ENCODE measurements at regions not wholly inside any gene's neighbourhood (a gene's known extent, or its start where the extent isn't known, plus 50 kb on each side); places are given as distances from the start of the nearest gene placed in this dataset.

DNA sequence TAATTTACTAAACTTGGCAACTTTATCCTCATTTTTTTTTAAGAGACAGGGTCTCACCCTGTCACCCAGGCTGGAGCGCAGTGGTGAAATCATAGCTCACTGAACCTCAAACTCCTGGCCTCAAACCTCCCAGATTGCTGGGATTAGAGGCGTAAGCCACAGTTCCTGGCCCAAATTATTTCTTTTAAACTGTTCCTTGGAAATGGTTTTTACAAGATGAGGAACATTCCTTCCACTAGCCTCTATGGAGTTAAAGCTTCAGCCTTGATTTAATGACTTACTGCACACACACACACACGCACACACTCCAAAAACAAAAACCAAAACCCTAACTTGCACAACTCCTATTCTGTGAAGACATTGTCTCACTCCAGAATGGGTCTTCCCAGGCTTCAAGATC lies 77.2 kb upstream of the TARS1 start:
- POLR2A ChIA-PET, result no interaction called here
- no peak overlapping the region for H3K4me3 ChIP-seq (ENCODE audit: low read length)
- CTCF ChIA-PET, result no interaction called here
- intact Hi-C loops (cut with DNase I, micrococcal nuclease), result no loop called here
- Mint-ChIP-seq H3K27ac (no peak overlapping the region), H3K4me1 (ENCODE audit: low read depth) (peaks cover 6% of the 10 kb centered on the region), H3K9me3 (peaks cover 4% of the 10 kb centered on the region), H3K36me3 (ENCODE audit: low read depth) (no peaks in the 10 kb centered on the region), H3K27me3 (peaks cover 4% of the 10 kb centered on the region), H3K4me3 (no peak overlapping the region)
- H3K4me1 ChIP-seq (ENCODE audit: insufficient read depth, low read length), result no peaks in the 10 kb centered on the region
- ATAC-seq (ENCODE audit: poor library complexity), result no peak
- H3K9me3 ChIP-seq (ENCODE audit: control insufficient read depth in 1 of 2, insufficient read depth in 1 of 2, low read length in 2 of 2), result peaks cover 0 to 6% of the 10 kb centered on the region in 2 experiments
- no peak for DNase-seq
- no peaks in the 10 kb centered on the region for H3K27me3 ChIP-seq (ENCODE audit: control insufficient read depth in 1 of 2, insufficient read depth in 2 of 2, low read length in 2 of 2)
- no peaks in the 10 kb centered on the region for H3K36me3 ChIP-seq (ENCODE audit: insufficient read depth, low read length)
- TF ChIP-seq, protein P1, sequence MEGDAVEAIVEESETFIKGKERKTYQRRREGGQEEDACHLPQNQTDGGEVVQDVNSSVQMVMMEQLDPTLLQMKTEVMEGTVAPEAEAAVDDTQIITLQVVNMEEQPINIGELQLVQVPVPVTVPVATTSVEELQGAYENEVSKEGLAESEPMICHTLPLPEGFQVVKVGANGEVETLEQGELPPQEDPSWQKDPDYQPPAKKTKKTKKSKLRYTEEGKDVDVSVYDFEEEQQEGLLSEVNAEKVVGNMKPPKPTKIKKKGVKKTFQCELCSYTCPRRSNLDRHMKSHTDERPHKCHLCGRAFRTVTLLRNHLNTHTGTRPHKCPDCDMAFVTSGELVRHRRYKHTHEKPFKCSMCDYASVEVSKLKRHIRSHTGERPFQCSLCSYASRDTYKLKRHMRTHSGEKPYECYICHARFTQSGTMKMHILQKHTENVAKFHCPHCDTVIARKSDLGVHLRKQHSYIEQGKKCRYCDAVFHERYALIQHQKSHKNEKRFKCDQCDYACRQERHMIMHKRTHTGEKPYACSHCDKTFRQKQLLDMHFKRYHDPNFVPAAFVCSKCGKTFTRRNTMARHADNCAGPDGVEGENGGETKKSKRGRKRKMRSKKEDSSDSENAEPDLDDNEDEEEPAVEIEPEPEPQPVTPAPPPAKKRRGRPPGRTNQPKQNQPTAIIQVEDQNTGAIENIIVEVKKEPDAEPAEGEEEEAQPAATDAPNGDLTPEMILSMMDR (IDR thresholded peaks at IDR 0.05), result no peak
- no peak overlapping the region for H3K27ac ChIP-seq (ENCODE audit: low read depth in 1 of 2, low read length in 2 of 2)

DNA sequence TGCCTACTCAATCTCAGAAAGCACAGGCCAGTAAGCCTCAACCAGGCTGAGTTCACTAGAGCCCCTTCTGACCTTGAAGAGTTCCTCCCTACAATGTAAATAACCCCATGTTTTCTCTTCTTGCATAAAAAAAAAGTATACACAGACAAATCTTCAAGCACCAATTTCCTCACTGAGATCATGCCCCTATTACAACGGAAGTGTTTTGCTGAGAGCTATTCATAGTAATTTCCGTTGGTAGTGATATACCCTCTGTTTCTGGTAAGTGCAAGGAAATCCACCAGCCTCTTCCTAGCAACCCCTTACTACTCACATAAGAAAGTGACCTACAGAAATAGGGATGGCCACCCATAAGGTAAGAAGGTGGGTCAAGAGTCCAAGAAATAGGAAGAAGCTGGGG lies 76.4 kb upstream of the TARS1 start:
- Histone ChIP-seq H3K36me3 (ENCODE audit: insufficient read depth, low read length) (no peaks in the 10 kb centered on the region), H3K4me3 (ENCODE audit: low read length) (no peak overlapping the region), H3K27ac (ENCODE audit: low read depth in 1 of 2, low read length in 2 of 2) (no peak overlapping the region), H3K9me3 (ENCODE audit: control insufficient read depth in 1 of 2, insufficient read depth in 1 of 2, low read length in 2 of 2) (peaks cover 0 to 6% of the 10 kb centered on the region in 2 experiments), H3K27me3 (ENCODE audit: control insufficient read depth in 1 of 2, insufficient read depth in 2 of 2, low read length in 2 of 2) (no peaks in the 10 kb centered on the region), H3K4me1 (ENCODE audit: insufficient read depth, low read length) (no peaks in the 10 kb centered on the region)
- Mint-ChIP-seq H3K36me3 (ENCODE audit: low read depth) (no peaks in the 10 kb centered on the region), H3K9me3 (peaks cover 4% of the 10 kb centered on the region), H3K4me3 (no peak overlapping the region), H3K27me3 (peaks cover 4% of the 10 kb centered on the region), H3K4me1 (ENCODE audit: low read depth) (peaks cover 6% of the 10 kb centered on the region), H3K27ac (no peak overlapping the region)
- POLR2A ChIA-PET, result no interaction called here
- CTCF ChIA-PET, result no interaction called here
- DNase-seq (no peak), ATAC-seq (ENCODE audit: poor library complexity) (no peak)
- TF ChIP-seq, protein P1 (IDR thresholded peaks at IDR 0.05), result no peak
- intact Hi-C loops (cut with DNase I, micrococcal nuclease), result no loop called here

DNA sequence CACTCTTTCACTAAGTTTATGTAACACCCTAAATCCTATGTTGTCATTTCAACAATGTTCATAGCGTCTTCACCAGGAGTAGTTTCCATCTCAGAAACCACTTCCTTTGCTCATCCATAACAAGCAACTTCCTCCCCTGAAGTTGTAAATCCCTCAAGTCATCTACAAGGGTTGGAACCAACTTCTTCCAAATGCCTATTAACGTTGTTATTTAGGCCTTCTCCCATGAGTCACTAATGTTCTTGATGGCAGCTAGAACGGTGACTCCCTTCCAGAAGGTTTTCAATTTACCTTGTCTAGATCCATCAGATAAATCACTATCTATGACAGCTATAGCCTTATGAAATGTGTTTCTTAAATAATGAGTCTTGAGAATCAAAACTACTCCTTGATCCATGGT lies 73.3 kb upstream of the TARS1 start:
- ChIA-PET CTCF (no interaction called here), POLR2A (no interaction called here)
- no peaks in the 10 kb centered on the region for H3K4me1 ChIP-seq (ENCODE audit: insufficient read depth, low read length)
- intact Hi-C loops (cut with DNase I, micrococcal nuclease), result no loop called here
- ATAC-seq (ENCODE audit: poor library complexity) (no peak), DNase-seq (no peak)
- no peaks in the 10 kb centered on the region for H3K27me3 Mint-ChIP-seq
- no peaks in the 10 kb centered on the region for H3K9me3 Mint-ChIP-seq
- no peak overlapping the region for H3K4me3 Mint-ChIP-seq
- H3K9me3 ChIP-seq (ENCODE audit: control insufficient read depth in 1 of 2, insufficient read depth in 1 of 2, low read length in 2 of 2), result peaks cover 0 to 3% of the 10 kb centered on the region in 2 experiments
- peaks cover 6% of the 10 kb centered on the region for H3K4me1 Mint-ChIP-seq (ENCODE audit: low read depth)
- no peak overlapping the region for H3K27ac ChIP-seq (ENCODE audit: low read depth in 1 of 2, low read length in 2 of 2)
- H3K4me3 ChIP-seq (ENCODE audit: low read length), result no peak overlapping the region
- H3K36me3 Mint-ChIP-seq (ENCODE audit: low read depth), result no peaks in the 10 kb centered on the region
- no peak overlapping the region for H3K27ac Mint-ChIP-seq
- TF ChIP-seq, protein P1 (IDR thresholded peaks at IDR 0.05), result no peak
- no peaks in the 10 kb centered on the region for H3K27me3 ChIP-seq (ENCODE audit: control insufficient read depth in 1 of 2, insufficient read depth in 2 of 2, low read length in 2 of 2)
- H3K36me3 ChIP-seq (ENCODE audit: insufficient read depth, low read length), result no peaks in the 10 kb centered on the region
